Heart right ventricle (tissue), 16 donors: ENCODE measurements at regions not wholly inside any gene's neighbourhood (a gene's known extent, or its start where the extent isn't known, plus 50 kb on each side); places are given as distances from the start of the nearest gene placed in this dataset.

Experiments
- ATAC-seq, 8 donors: fragments of 200-7000 bp; cut with Tn5 transposase; one replicate each; pipeline ENCODE4 v1.9.1; 2020; ENCODE audit warnings: mild to moderate bottlenecking in 8 of 8, moderate library complexity in 8 of 8, moderate number of reproducible peaks in 1 of 8
- DNase-seq, 2 donors: peaks; one replicate each; pipeline ENCODE4 v3.0.0-alpha.2; 2020
- H3K27ac ChIP-seq, 10 donors: fragments of 200-600 bp; sonication (generic) in 2 of 10; one replicate each; pipeline versions ENCODE4 v1.5.0 to v1.8.0; 2020 to 2022; ENCODE audit warnings: mild to moderate bottlenecking in 3 of 10
- H3K27me3 ChIP-seq, 7 donors: fragments of 200-600 bp; one replicate each; pipeline ENCODE4 v1.8.0; 2021 to 2022; ENCODE audit warnings: mild to moderate bottlenecking in 2 of 7
- H3K36me3 ChIP-seq, 9 donors: fragments of 200-600 bp; sonication (generic) in 1 of 9; one replicate each; pipeline versions ENCODE4 v1.5.0 to v1.8.0; 2020 to 2022; ENCODE audit warnings: mild to moderate bottlenecking in 2 of 9
- H3K4me1 ChIP-seq, 9 donors: fragments of 200-600 bp; sonication (generic) in 1 of 9; one replicate each; pipeline versions ENCODE4 v1.5.0 to v1.8.0; 2020 to 2022; ENCODE audit warnings: mild to moderate bottlenecking in 4 of 9
- H3K4me3 ChIP-seq, 10 donors: fragments of 200-600 bp; sonication (generic) in 2 of 10; one replicate each; pipeline versions ENCODE4 v1.5.0 to v1.8.0; 2020 to 2022; ENCODE audit warnings: mild to moderate bottlenecking in 7 of 10, moderate library complexity in 2 of 10
- H3K9me3 ChIP-seq, 11 donors: fragments of 200-600 bp in 10 of 11; sonication (generic) in 2 of 11; one replicate each; pipeline versions ENCODE4 v1.5.0 to v1.8.0; 2013 to 2022; ENCODE audit warnings: mild to moderate bottlenecking in 2 of 11, control low read depth in 1 of 11, moderate library complexity in 1 of 11
- WGBS, 2 donors: extraction: QIAGEN DNeasy Blood & Tissue Kit; methylation state at CpG; one replicate each; pipeline ENCODE4 v1.1.7; 2013; ENCODE audit warnings: inconsistent platforms in 1 of 2; 5-methylcytosine and 5-hydroxymethylcytosine counted together
- intact Hi-C, 10 donors: fragments of 100-400 bp; cut with DNase I; formaldehyde crosslinking; loops; one replicate each; pipeline versions ENCODE4 v1.11.1 to v1.14.2; 2022
- TF ChIP-seq, protein P1 (sequence below), 9 donors: fragments of 200-600 bp; sonication (generic) in 2 of 9; IDR thresholded peaks; one replicate each; pipeline versions ENCODE4 v1.5.0 to v1.8.0; 2021 to 2022; ENCODE audit warnings: antibody characterized with exemption in 9 of 9, mild to moderate bottlenecking in 5 of 9, moderate library complexity in 1 of 9
- donor health status: Arrhythmogenic right ventricular cardiomyopathy.
- donor health status: ischemic (EF 13 %, LVEDD 7.1; RV severe dilation, severe dysfunction).
- donor health status: healthy with polysubstance abuse.
- donor health status: DM: no; HTN: yes; CAD: no.
- donor health status: DM: no; HTN: no; CAD: no.
- donor health status: ischemic (EF 25% LVEDD 6.9; RV normal size, moderate dysfunction).
- donor health status: ischemic (EF 25% LVEDD 5.7; RV mildly dilated, moderate dysfunction).
- donor health status: healthy.
- donor health status: DM: yes; HTN: yes; CAD: no.
- donor health status: Ischemic cardiomyopathy.
- donor health status: ischemic (EF 35%, LVEDD 5.7; RV mildly dilated, moderate dysfunction).
- donor health status: nonischemic (EF 11% LVEDD 7.7; RV severe dilation, severe dysfunction).
- donor health status: DM: yes; HTN: yes; CAD: no.
- donor health status: PGD.
- donor health status: ischemic (EF 29% LVEDD 5.4; RV normal size, mild dysfunction).
- donor health status: nonischemic (EF 23%, LVEDD 6.1; RV moderate dilation, normal function).

DNA sequence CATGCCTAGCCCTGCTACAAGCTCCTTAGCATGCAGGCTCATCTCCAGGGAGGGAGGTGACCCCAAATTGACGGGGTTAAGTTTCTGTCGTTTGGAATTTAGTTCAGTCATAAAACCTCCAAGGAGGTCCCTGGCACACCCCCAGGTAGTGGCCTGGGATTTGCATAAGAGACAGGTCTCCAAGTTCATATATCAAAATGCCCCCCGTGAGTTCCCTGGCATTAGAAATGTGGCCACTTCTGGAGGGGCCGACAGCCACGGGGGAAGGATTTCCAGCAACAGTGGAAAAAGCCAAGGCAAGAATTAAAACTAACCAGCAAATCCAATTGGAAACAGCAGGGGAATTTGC is 228.8 kb downstream of the BCL11B start:
- Histone ChIP-seq H3K27me3 (peaks cover 0 to 3% (median 0%) of the 10 kb centered on the region in 7 donors), H3K27ac (no peak overlapping the region), H3K4me3 (no peak overlapping the region), H3K9me3 (peaks cover 0 to 7% (median 0%) of the 10 kb centered on the region in 11 donors), H3K4me1 (peaks cover 0 to 2% (median 0%) of the 10 kb centered on the region in 9 donors), H3K36me3 (no peaks in the 10 kb centered on the region)
- TF ChIP-seq, protein P1, sequence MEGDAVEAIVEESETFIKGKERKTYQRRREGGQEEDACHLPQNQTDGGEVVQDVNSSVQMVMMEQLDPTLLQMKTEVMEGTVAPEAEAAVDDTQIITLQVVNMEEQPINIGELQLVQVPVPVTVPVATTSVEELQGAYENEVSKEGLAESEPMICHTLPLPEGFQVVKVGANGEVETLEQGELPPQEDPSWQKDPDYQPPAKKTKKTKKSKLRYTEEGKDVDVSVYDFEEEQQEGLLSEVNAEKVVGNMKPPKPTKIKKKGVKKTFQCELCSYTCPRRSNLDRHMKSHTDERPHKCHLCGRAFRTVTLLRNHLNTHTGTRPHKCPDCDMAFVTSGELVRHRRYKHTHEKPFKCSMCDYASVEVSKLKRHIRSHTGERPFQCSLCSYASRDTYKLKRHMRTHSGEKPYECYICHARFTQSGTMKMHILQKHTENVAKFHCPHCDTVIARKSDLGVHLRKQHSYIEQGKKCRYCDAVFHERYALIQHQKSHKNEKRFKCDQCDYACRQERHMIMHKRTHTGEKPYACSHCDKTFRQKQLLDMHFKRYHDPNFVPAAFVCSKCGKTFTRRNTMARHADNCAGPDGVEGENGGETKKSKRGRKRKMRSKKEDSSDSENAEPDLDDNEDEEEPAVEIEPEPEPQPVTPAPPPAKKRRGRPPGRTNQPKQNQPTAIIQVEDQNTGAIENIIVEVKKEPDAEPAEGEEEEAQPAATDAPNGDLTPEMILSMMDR (IDR thresholded peaks at IDR 0.05): no peak
- DNase-seq: no peak
- no peak for ATAC-seq
- intact Hi-C loops: no loop called here
- WGBS, 2 donors: 64 to 72% methylated on average over 5 of the region's 5 CpGs

DNA sequence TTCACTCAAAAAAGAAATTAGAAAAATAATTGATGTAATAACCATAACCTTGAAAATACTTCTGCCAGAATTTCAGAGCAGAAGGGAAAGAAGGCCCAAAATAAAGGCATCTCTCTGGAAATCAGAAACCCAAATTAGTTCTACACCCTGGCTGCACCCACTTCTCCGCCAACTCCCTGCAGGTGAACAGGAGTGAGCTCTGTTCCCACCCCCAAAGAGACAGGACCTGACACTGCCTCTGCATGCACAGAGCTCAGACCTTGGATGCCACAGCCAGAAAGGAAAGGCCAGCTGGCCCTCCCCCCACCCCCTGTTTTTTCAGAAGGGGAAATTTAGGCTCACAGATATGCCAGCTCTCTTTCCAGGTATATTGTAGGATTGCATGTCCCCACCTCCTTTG is 228.2 kb downstream of the BCL11B start:
- Histone ChIP-seq H3K4me1 (no peaks in the 10 kb centered on the region), H3K9me3 (peaks cover 0 to 7% (median 0%) of the 10 kb centered on the region in 11 donors), H3K27me3 (peaks cover 0 to 3% (median 0%) of the 10 kb centered on the region in 7 donors), H3K36me3 (no peaks in the 10 kb centered on the region), H3K27ac (no peak overlapping the region), H3K4me3 (no peak overlapping the region)
- ATAC-seq (no peak), DNase-seq (no peak)
- WGBS, 2 donors: 86 to 95% methylated on average over 1 of the region's 1 CpG
- intact Hi-C loops: no loop called here
- TF ChIP-seq, protein P1 (IDR thresholded peaks at IDR 0.05): no peak

DNA sequence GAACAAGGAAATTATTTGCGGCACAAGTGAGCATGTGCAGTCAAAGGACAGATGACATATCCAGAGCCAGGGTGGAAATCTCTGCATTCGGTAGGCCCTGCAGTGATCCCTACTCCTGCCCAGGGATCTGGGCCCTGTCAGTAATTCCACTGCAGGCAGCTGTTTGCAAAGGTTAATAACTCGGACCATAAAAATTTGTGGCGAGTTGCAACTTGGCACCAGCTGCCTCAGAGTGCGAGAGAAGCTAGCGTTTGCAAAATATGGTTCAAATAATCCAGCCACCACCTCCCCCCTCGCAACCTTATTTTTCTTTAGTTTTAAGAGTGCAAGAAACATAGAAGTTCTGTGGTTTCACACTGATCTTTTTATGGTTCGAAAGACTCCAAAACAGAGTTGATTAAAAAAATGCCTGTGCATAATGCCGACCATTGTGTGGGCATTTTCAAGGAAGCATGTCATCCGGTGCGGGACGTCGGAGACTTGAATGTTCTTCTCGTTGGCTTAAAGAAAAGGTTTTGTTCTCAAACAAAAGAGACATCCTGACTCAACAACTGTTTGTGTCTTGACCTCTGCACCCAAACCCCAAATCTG is 224.5 kb downstream of the BCL11B start:
- intact Hi-C loops: no loop called here
- no peak for ATAC-seq

DNA sequence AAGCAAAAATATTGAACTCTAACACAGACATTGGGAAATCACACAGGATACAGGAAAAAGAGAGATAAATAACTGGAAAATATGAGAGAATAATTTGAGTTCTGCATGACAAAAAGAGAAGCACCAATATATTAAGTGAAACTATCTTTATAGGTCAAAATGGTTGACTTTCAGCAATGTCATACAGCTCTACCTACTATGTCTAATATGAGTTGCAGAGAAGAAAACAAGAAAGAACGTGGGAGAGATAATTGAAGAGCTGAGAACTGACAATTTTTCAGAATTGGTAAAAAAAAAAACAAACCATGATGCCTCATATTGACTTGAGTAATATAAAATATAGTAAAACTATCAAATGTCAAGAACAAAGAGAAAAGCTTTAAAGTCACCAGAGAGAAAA is 221.7 kb downstream of the BCL11B start:
- intact Hi-C loops: no loop called here
- Histone ChIP-seq H3K4me1 (no peaks in the 10 kb centered on the region), H3K36me3 (no peaks in the 10 kb centered on the region), H3K9me3 (peaks cover 0 to 43% (median 13%) of the 10 kb centered on the region in 11 donors), H3K27me3 (no peaks in the 10 kb centered on the region), H3K4me3 (no peak overlapping the region), H3K27ac (no peak overlapping the region)
- DNase-seq (no peak), ATAC-seq (no peak)
- WGBS, 2 donors: 42 to 49% methylated on average over 1 of the region's 1 CpG
- TF ChIP-seq, protein P1 (IDR thresholded peaks at IDR 0.05): no peak

More for the DNA sequence above, 224.5 kb downstream of the BCL11B start:
- H3K9me3 ChIP-seq: peaks cover 0 to 29% (median 8%) of the 10 kb centered on the region in 11 donors
- DNase-seq: no peak
- no peaks in the 10 kb centered on the region for H3K36me3 ChIP-seq
- peaks cover 0 to 3% (median 0%) of the 10 kb centered on the region in 7 donors for H3K27me3 ChIP-seq
- WGBS, 2 donors: 80 to 83% methylated on average over 14 of the region's 14 CpGs
- no peak overlapping the region for H3K4me3 ChIP-seq
- H3K4me1 ChIP-seq: no peaks in the 10 kb centered on the region
- TF ChIP-seq, protein P1 (IDR thresholded peaks at IDR 0.05): no peak
- H3K27ac ChIP-seq: no peak overlapping the region
